DND-41 (cell line): ENCODE measurements at regions not wholly inside any gene's neighbourhood (a gene's known extent, or its start where the extent isn't known, plus 50 kb on each side); places are given as distances from the start of the nearest gene placed in this dataset.
"Not testable (repeated sequence)": the region's sequence is repeated elsewhere in the genome, so short reads cannot be mapped to it uniquely, and the experiment has no call there.

Experiments used
- ATAC-seq: fragments of 200-7000 bp; cut with Tn5 transposase; 3 replicates; pipeline ENCODE4 v1.9.1; 2021; ENCODE audit warnings: low read depth; ENCODE audit not compliant: insufficient read depth
- DNase-seq: peaks from one replicate; pipeline ENCODE4 v3.0.0-alpha.2; 2020
- H2AFZ ChIP-seq: 2 replicates; pipeline ENCODE4 v1.6.0; 2012; ENCODE audit warnings: low read depth, low read length
- H3K27ac ChIP-seq: 2 replicates; pipeline ENCODE4 v1.5.1; 2012; ENCODE audit warnings: low read length, inconsistent platforms
- H3K27me3 ChIP-seq: fragments of 200-600 bp; sonication (generic); 2 replicates; pipeline ENCODE4 v1.6.0; 2012; ENCODE audit warnings: low read length, mild to moderate bottlenecking, inconsistent platforms; ENCODE audit not compliant: insufficient read depth, poor library complexity
- H3K36me3 ChIP-seq: 2 replicates; pipeline ENCODE4 v1.5.1; 2012; ENCODE audit warnings: low read length, inconsistent platforms; ENCODE audit not compliant: insufficient read depth
- H3K4me1 ChIP-seq: 2 replicates; pipeline ENCODE4 v1.5.1; 2012; ENCODE audit warnings: mild to moderate bottlenecking, low read length; ENCODE audit not compliant: insufficient read depth
- H3K4me2 ChIP-seq: 2 replicates; pipeline ENCODE4 v1.6.0; 2012; ENCODE audit warnings: mild to moderate bottlenecking, moderate library complexity, low read length, inconsistent platforms; ENCODE audit not compliant: insufficient read depth
- H3K4me3 ChIP-seq, 2 experiments: fragments of 200-600 bp in 1 of 2; shearing (Covaris generic) in 1 of 2; 2 replicates each; pipeline ENCODE4 v1.5.1; 2012 to 2016; ENCODE audit warnings: inconsistent platforms in 2 of 2, low read length in 2 of 2, mild to moderate bottlenecking in 2 of 2, low read depth in 1 of 2, moderate library complexity in 1 of 2
- H3K79me2 ChIP-seq: 2 replicates; pipeline ENCODE4 v1.6.0; 2012; ENCODE audit warnings: low read length, inconsistent platforms; ENCODE audit not compliant: insufficient read depth
- H3K9ac ChIP-seq: 2 replicates; pipeline ENCODE4 v1.6.0; 2012; ENCODE audit warnings: low read depth, mild to moderate bottlenecking, inconsistent platforms, low read length, moderate library complexity
- H3K9me3 ChIP-seq: 2 replicates; pipeline ENCODE4 v1.5.1; 2012; ENCODE audit warnings: low read length, moderate library complexity, mild to moderate bottlenecking, inconsistent platforms; ENCODE audit not compliant: insufficient read depth, severe bottlenecking
- H4K20me1 ChIP-seq: 2 replicates; pipeline ENCODE4 v1.6.0; 2012; ENCODE audit warnings: low read length; ENCODE audit not compliant: insufficient read depth
- EZH2 ChIP-seq: IDR thresholded peaks from 3 replicates; pipeline ENCODE4 v1.6.1; 2012; ENCODE audit warnings: borderline replicate concordance, low read depth, mild to moderate bottlenecking, moderate library complexity, low read length, inconsistent platforms; ENCODE audit not compliant: severe bottlenecking
- TF ChIP-seq, protein P1 (sequence below): IDR thresholded peaks from 2 replicates; pipeline ENCODE4 v1.5.1; 2012; ENCODE audit warnings: borderline replicate concordance, low read length, moderate library complexity, mild to moderate bottlenecking; ENCODE audit not compliant: poor library complexity, severe bottlenecking; ENCODE audit errors: extremely low read depth

DNA sequence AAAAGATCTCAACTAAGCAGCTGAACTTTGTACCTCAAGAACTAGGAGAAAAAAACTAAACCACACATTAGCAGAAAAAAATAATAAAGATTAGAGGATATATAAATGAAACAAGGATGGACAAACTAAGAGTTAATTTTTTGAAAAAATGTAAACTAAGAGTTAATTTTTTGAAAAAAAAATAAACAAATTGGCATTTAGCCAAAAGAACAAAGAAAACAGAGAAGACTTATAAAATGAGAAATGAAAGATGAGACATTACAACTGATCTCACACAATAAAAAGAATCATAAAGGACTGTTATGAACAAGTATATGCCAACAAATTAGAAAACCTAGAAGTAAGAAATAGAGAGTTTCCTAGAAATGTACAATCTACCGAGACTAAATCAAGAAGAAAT lies 859.2 kb upstream of the GYPC start:
- no peak for DNase-seq
- Histone ChIP-seq H3K9me3 (no peaks in the 10 kb centered on the region), H3K9ac (no peak overlapping the region), H3K4me3 (no peak overlapping the region), H3K27me3 (no peaks in the 10 kb centered on the region), H3K79me2 (no peaks in the 10 kb centered on the region), H3K4me1 (no peaks in the 10 kb centered on the region), H3K27ac (no peak overlapping the region), H4K20me1 (no peaks in the 10 kb centered on the region), H3K36me3 (no peaks in the 10 kb centered on the region), H3K4me2 (no peak overlapping the region), H2AFZ (no peak overlapping the region)
- no peak for ATAC-seq
- no peak for TF ChIP-seq EZH2
- TF ChIP-seq, protein P1, sequence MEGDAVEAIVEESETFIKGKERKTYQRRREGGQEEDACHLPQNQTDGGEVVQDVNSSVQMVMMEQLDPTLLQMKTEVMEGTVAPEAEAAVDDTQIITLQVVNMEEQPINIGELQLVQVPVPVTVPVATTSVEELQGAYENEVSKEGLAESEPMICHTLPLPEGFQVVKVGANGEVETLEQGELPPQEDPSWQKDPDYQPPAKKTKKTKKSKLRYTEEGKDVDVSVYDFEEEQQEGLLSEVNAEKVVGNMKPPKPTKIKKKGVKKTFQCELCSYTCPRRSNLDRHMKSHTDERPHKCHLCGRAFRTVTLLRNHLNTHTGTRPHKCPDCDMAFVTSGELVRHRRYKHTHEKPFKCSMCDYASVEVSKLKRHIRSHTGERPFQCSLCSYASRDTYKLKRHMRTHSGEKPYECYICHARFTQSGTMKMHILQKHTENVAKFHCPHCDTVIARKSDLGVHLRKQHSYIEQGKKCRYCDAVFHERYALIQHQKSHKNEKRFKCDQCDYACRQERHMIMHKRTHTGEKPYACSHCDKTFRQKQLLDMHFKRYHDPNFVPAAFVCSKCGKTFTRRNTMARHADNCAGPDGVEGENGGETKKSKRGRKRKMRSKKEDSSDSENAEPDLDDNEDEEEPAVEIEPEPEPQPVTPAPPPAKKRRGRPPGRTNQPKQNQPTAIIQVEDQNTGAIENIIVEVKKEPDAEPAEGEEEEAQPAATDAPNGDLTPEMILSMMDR: no peak

DNA sequence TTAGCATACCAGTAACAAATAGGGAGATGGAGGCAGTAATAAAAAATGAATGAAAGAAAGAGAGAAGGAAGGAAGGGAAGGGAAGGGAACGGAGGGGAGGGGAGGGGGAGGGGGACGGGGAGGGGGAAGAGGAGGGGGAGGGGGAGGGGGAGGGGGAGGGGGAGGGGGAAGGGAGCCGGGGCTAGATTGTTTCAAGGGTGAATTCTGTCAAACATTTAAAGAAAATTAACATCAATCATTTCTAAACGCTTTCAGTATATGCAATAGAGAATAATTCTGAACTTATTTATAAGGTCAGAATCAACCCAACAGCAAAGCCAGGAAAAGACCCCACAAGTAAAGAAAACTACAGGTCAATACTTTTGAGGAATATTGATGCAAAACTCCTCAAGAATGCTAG lies 858.8 kb upstream of the GYPC start:
- Histone ChIP-seq H3K4me3 (no peak overlapping the region), H3K4me2 (no peak overlapping the region), H3K9ac (no peak overlapping the region), H3K79me2 (no peaks in the 10 kb centered on the region), H3K27ac (no peak overlapping the region), H4K20me1 (no peaks in the 10 kb centered on the region), H3K36me3 (no peaks in the 10 kb centered on the region), H3K4me1 (no peaks in the 10 kb centered on the region), H2AFZ (no peak overlapping the region), H3K9me3 (no peaks in the 10 kb centered on the region), H3K27me3 (no peaks in the 10 kb centered on the region)
- no peak for DNase-seq
- TF ChIP-seq, protein P1: no peak
- no peak for TF ChIP-seq EZH2
- ATAC-seq: no peak

DNA sequence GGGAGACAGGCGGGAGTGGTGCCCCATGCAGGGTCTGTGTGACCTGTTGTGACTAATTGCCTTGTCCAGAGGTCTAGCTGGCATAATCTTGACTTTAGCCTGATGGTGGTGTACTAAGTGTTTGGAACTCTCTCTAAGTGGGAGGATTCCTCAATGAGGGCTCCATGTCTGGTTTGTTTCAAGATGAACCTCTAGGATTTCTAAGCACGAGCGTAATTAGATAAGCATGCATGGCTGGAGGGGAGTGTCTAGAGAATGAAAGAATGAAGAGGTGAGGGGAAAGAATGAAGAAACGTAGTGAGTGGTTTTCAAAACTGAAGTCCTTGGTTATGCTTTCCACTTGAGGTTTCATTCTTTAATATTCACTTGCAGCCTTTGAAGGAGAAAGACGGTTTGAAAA lies 833.2 kb upstream of the GYPC start:
- no peaks in the 10 kb centered on the region for H3K27me3 ChIP-seq
- H3K4me3 ChIP-seq: no peak overlapping the region
- DNase-seq (no peak), ATAC-seq (no peak)
- no peak overlapping the region for H2AFZ ChIP-seq
- no peaks in the 10 kb centered on the region for H3K4me1 ChIP-seq
- no peaks in the 10 kb centered on the region for H3K36me3 ChIP-seq
- TF ChIP-seq, protein P1: no peak
- TF ChIP-seq EZH2: no peak
- H3K9me3 ChIP-seq: no peaks in the 10 kb centered on the region
- no peak overlapping the region for H3K9ac ChIP-seq
- no peak overlapping the region for H3K27ac ChIP-seq
- no peaks in the 10 kb centered on the region for H4K20me1 ChIP-seq
- no peak overlapping the region for H3K4me2 ChIP-seq
- H3K79me2 ChIP-seq: no peaks in the 10 kb centered on the region

DNA sequence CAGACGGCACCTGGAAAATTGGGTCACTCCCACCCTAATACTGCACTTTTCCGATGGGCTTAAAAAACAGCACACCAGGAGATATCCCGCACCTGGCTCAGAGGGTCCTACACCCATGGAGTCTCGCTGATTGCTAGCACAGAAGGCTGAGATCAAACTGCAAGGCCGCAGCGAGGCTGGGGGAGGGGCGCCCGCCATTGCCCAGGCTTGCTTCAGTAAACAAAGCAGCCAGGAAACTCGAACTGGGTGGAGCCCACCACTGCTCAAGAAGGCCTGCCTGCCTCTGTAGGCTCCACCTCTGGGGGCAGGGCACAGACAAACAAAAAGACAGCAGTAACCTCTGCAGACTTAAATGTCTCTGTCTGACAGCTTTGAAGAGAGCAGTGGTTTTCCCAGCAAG lies 830.2 kb upstream of the GYPC start:
- H2AFZ ChIP-seq, ATAC-seq, H3K27ac ChIP-seq: not testable (repeated sequence)

More for the DNA sequence above, 830.2 kb upstream of the GYPC start:
- not testable (repeated sequence) for DNase-seq, H3K9me3 ChIP-seq, H3K79me2 ChIP-seq, H3K27me3 ChIP-seq, H3K4me1 ChIP-seq, H3K36me3 ChIP-seq, H4K20me1 ChIP-seq, H3K4me3 ChIP-seq, H3K9ac ChIP-seq, H3K4me2 ChIP-seq
